GM19238 (cell line): ENCODE measurements at regions not wholly inside any gene's neighbourhood (a gene's known extent, or its start where the extent isn't known, plus 50 kb on each side); places are given as distances from the start of the nearest gene placed in this dataset.

Experiments used
- DNase-seq: peaks from one replicate; pipeline ENCODE4 v3.0.0; 2011; ENCODE audit warnings: low spot score; ENCODE audit not compliant: insufficient read length

GRCh38 chr2:236654496-236654895, 84.9 kb downstream of the ACKR3 start:
- DNase-seq, result no peak

GRCh38 chr2:236656166-236656565, 86.5 kb downstream of the ACKR3 start:
- no peak for DNase-seq

- DNase-seq, result no peak
Observed at GRCh38 chr2:236656721-236657120, 87.1 kb downstream of the ACKR3 start.

GRCh38 chr2:236657215-236657614, 87.6 kb downstream of the ACKR3 start:
- DNase-seq, result no peak

GRCh38 chr2:236657801-236658200, 88.2 kb downstream of the ACKR3 start:
- no peak for DNase-seq

- no peak for DNase-seq
Observed at GRCh38 chr2:236658974-236659757, 89.5 kb downstream of the ACKR3 start.

GRCh38 chr2:236659758-236660150, 90.1 kb downstream of the ACKR3 start:
- no peak for DNase-seq

GRCh38 chr2:236661061-236661761, 91.6 kb downstream of the ACKR3 start:
- DNase-seq, result no peak

GRCh38 chr2:236661762-236662110, 92.1 kb downstream of the ACKR3 start:
- no peak for DNase-seq

- DNase-seq, result no peak
Observed at GRCh38 chr2:236662231-236663185, 92.9 kb downstream of the ACKR3 start.

- no peak for DNase-seq
Observed at GRCh38 chr2:236663287-236664101, 93.9 kb downstream of the ACKR3 start.

- no peak for DNase-seq
Observed at GRCh38 chr2:236664136-236664535, 94.5 kb downstream of the ACKR3 start.

- no peak for DNase-seq
Observed at GRCh38 chr2:236665101-236665500, 95.5 kb downstream of the ACKR3 start.

- DNase-seq, result no peak
Observed at GRCh38 chr2:236665572-236666118, 96.0 kb downstream of the ACKR3 start.

GRCh38 chr2:236666646-236667204, 97.1 kb downstream of the ACKR3 start:
- no peak for DNase-seq

GRCh38 chr2:236667526-236667925, 97.9 kb downstream of the ACKR3 start:
- DNase-seq, result no peak

GRCh38 chr2:236668531-236668969, 98.9 kb downstream of the ACKR3 start:
- DNase-seq, result no peak

GRCh38 chr2:236670235-236670620, 100.6 kb downstream of the ACKR3 start:
- no peak for DNase-seq

GRCh38 chr2:236671896-236672562, 102.4 kb downstream of the ACKR3 start:
- DNase-seq, result no peak

GRCh38 chr2:236672606-236673005, 103.0 kb downstream of the ACKR3 start:
- no peak for DNase-seq
